ENCODE measurements at regions not wholly inside any gene's neighbourhood (a gene's known extent, or its start where the extent isn't known, plus 50 kb on each side); places are given as distances from the start of the nearest gene placed in this dataset.

- Histone ChIP-seq H3K9me2 (ENCODE audit: insufficient read depth) (no peaks in the 10 kb centered on the region), H3K79me2 (replicated peaks; ENCODE audit: insufficient read depth) (no peaks in the 10 kb centered on the region), H3K27me3 (ENCODE audit: insufficient read depth) (no peaks in the 10 kb centered on the region), H3K4me2 (no peak overlapping the region), H3K36me3 (ENCODE audit: insufficient read depth) (no peaks in the 10 kb centered on the region), H3K4me3 (no peak overlapping the region), H2AFZ (no peak overlapping the region), H4K20me1 (replicated peaks; ENCODE audit: insufficient read depth) (no peaks in the 10 kb centered on the region), H3F3A (replicated peaks; ENCODE audit: low read depth) (no peaks in the 10 kb centered on the region), H3K4me1 (ENCODE audit: insufficient read depth) (no peaks in the 10 kb centered on the region), H3K27ac (ENCODE audit: low read depth) (no peak overlapping the region)
- no peak overlapping the region for H3K4me3 Mint-ChIP-seq
- no peak for TF ChIP-seq CTCF (conservative IDR thresholded peaks at IDR 0.05; ENCODE audit: low read depth in 2 of 2)
- no peak for TF ChIP-seq ZNF114 (CRISPR knock-in tag; IDR thresholded peaks at IDR 0.05)
- no peak for TF ChIP-seq EZH2phosphoT487 (IDR thresholded peaks at IDR 0.05; ENCODE audit: unreplicated experiment)
- no peak for TF ChIP-seq NANOG (IDR thresholded peaks at IDR 0.05; ENCODE audit: borderline replicate concordance)
- TF ChIP-seq REST (IDR thresholded peaks at IDR 0.05; ENCODE audit: unreplicated experiment), result no peak
- no peak for TF ChIP-seq ZNF331 (CRISPR knock-in tag; IDR thresholded peaks at IDR 0.05; ENCODE audit: low read depth)
- no peak for TF ChIP-seq ETS1 (IDR thresholded peaks at IDR 0.05)
- no peak for TF ChIP-seq CREB1 (CRISPR knock-in tag; IDR thresholded peaks at IDR 0.05; ENCODE audit: low read depth)
- no peak for TF ChIP-seq ZNF462 (CRISPR knock-in tag; IDR thresholded peaks at IDR 0.05)
- H3K36me3 Mint-ChIP-seq (ENCODE audit: low read depth), result no peaks in the 10 kb centered on the region
- DNase-seq (ENCODE audit: low spot score) (no peak), ATAC-seq (no peak)
- H3K27ac Mint-ChIP-seq, result no peak overlapping the region
- peaks cover 12% of the 10 kb centered on the region; the same call in 2 of the 3 replicates for H3K4me1 Mint-ChIP-seq
- peaks cover 2% of the 10 kb centered on the region for H3K27me3 Mint-ChIP-seq (ENCODE audit: insufficient read depth, low read depth, poor library complexity)
- H3K9me3 Mint-ChIP-seq, result no peaks in the 10 kb centered on the region
These were observed 281.2 kb upstream of the PLXNA2 start for GRCh38 chr1:208525417-208525816.

Measured in GM23338 (cell line).